Nephron progenitor cell (in vitro differentiated cells): ENCODE measurements at regions not wholly inside any gene's neighbourhood (a gene's known extent, or its start where the extent isn't known, plus 50 kb on each side); places are given as distances from the start of the nearest gene placed in this dataset.

Experiments
- DNase-seq: peaks from one replicate; pipeline ENCODE4 v3.0.0; 2021
- H3K27ac Mint-ChIP-seq: 2 replicates; pipeline ENCODE4 v1.8.0; 2021; ENCODE audit warnings: mild to moderate bottlenecking, moderate library complexity, mixed read lengths
- H3K27me3 Mint-ChIP-seq: 2 replicates; pipeline ENCODE4 v1.8.0; 2021; ENCODE audit warnings: mild to moderate bottlenecking, low read depth, mixed read lengths; ENCODE audit not compliant: poor library complexity
- H3K36me3 Mint-ChIP-seq: 2 replicates; pipeline ENCODE4 v1.8.0; 2021; ENCODE audit warnings: low read depth, mixed read lengths
- H3K4me1 Mint-ChIP-seq: 2 replicates; pipeline ENCODE4 v1.8.0; 2021; ENCODE audit warnings: mixed read lengths
- H3K4me3 Mint-ChIP-seq: 2 replicates; pipeline ENCODE4 v1.8.0; 2021; ENCODE audit warnings: mild to moderate bottlenecking, moderate library complexity, mixed read lengths
- H3K9me3 Mint-ChIP-seq: 2 replicates; pipeline ENCODE4 v1.8.0; 2021; ENCODE audit warnings: mild to moderate bottlenecking, moderate library complexity, mixed read lengths
- CTCF ChIP-seq: fragments of 200-600 bp; sonication (generic); IDR thresholded peaks from 2 replicates; pipeline ENCODE4 v1.5.0; 2021; ENCODE audit warnings: antibody characterized with exemption

- H3K9me3 Mint-ChIP-seq, result no peaks in the 10 kb centered on the region
- no peaks in the 10 kb centered on the region for H3K36me3 Mint-ChIP-seq
- peaks cover 5% of the 10 kb centered on the region for H3K4me1 Mint-ChIP-seq
- no peak overlapping the region for H3K27ac Mint-ChIP-seq
- no peak for DNase-seq
- TF ChIP-seq CTCF, result no peak
- H3K27me3 Mint-ChIP-seq, result peaks cover 4% of the 10 kb centered on the region
- no peak overlapping the region for H3K4me3 Mint-ChIP-seq
Measured at GRCh38 chr5:164708831-164709230, 1203.4 kb downstream of the MAT2B start.

GRCh38 chr5:164713682-164714081 is 1208.3 kb downstream of the MAT2B start:
- Mint-ChIP-seq H3K9me3 (peaks cover 3% of the 10 kb centered on the region), H3K27me3 (no peaks in the 10 kb centered on the region), H3K36me3 (no peaks in the 10 kb centered on the region), H3K4me3 (no peak overlapping the region), H3K4me1 (peaks cover 3% of the 10 kb centered on the region), H3K27ac (no peak overlapping the region)
- TF ChIP-seq CTCF, result no peak
- no peak for DNase-seq

GRCh38 chr5:164721116-164721515 is 1215.7 kb downstream of the MAT2B start:
- Mint-ChIP-seq H3K36me3 (no peaks in the 10 kb centered on the region), H3K27me3 (no peaks in the 10 kb centered on the region), H3K4me1 (no peaks in the 10 kb centered on the region), H3K27ac (no peak overlapping the region), H3K4me3 (no peak overlapping the region), H3K9me3 (no peaks in the 10 kb centered on the region)
- no peak for DNase-seq
- no peak for TF ChIP-seq CTCF

GRCh38 chr5:164721656-164722055 is 1216.2 kb downstream of the MAT2B start:
- Mint-ChIP-seq H3K4me3 (no peak overlapping the region), H3K27me3 (no peaks in the 10 kb centered on the region), H3K4me1 (no peaks in the 10 kb centered on the region), H3K9me3 (no peaks in the 10 kb centered on the region), H3K27ac (no peak overlapping the region), H3K36me3 (no peaks in the 10 kb centered on the region)
- DNase-seq, result no peak
- TF ChIP-seq CTCF, result no peak

GRCh38 chr5:164722702-164723101 is 1217.3 kb downstream of the MAT2B start:
- H3K36me3 Mint-ChIP-seq, result no peaks in the 10 kb centered on the region
- H3K9me3 Mint-ChIP-seq, result no peaks in the 10 kb centered on the region
- no peak overlapping the region for H3K4me3 Mint-ChIP-seq
- H3K4me1 Mint-ChIP-seq, result no peaks in the 10 kb centered on the region
- no peak for TF ChIP-seq CTCF
- no peaks in the 10 kb centered on the region for H3K27me3 Mint-ChIP-seq
- H3K27ac Mint-ChIP-seq, result no peak overlapping the region
- DNase-seq, result no peak

- H3K36me3 Mint-ChIP-seq, result no peaks in the 10 kb centered on the region
- H3K9me3 Mint-ChIP-seq, result no peaks in the 10 kb centered on the region
- no peak overlapping the region for H3K27ac Mint-ChIP-seq
- H3K27me3 Mint-ChIP-seq, result no peaks in the 10 kb centered on the region
- no peak for DNase-seq
- TF ChIP-seq CTCF, result no peak
- no peak overlapping the region for H3K4me3 Mint-ChIP-seq
- no peaks in the 10 kb centered on the region for H3K4me1 Mint-ChIP-seq
Measured at GRCh38 chr5:164727012-164727411, 1221.6 kb downstream of the MAT2B start.
